ENCODE measurements at regions not wholly inside any gene's neighbourhood (a gene's known extent, or its start where the extent isn't known, plus 50 kb on each side); places are given as distances from the start of the nearest gene placed in this dataset.
"Not testable (repeated sequence)": the region's sequence is repeated elsewhere in the genome, so short reads cannot be mapped to it uniquely, and the experiment has no call there.

DNA sequence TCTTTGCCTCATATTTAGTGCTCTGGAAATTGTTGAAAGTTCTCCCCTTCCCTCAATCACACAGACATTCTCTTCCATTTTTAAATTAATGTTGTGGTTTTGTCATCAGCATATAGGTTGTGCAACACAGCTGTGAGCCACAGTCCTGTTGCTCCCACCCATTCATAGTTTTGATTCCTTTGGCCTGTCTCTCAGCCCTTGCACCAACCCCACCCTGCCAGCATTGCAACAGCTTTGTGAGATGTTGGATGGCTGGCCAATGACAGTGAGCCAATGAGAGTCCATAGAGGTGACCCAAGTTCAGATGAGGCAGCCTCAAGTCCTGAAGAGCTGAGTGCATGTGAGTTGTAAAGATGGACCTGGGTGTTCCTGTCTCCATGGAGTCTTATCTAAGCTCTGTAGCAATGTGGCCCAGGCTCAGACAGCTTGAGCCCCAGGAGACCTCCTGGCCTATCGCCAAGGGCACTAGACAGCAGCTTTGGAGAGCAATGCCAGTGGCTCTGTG, 775.5 kb downstream of the RNF144A start:
- intact Hi-C loops (cut with DNase I), result no loop called here
- Histone ChIP-seq H3K27me3 (no peaks in the 10 kb centered on the region), H3K36me3 (no peaks in the 10 kb centered on the region), H3K4me3 (no peak overlapping the region), H3K27ac (no peak overlapping the region), H3K4me1 (no peaks in the 10 kb centered on the region), H3K9me3 (no peaks in the 10 kb centered on the region)
- TF ChIP-seq, protein P1, sequence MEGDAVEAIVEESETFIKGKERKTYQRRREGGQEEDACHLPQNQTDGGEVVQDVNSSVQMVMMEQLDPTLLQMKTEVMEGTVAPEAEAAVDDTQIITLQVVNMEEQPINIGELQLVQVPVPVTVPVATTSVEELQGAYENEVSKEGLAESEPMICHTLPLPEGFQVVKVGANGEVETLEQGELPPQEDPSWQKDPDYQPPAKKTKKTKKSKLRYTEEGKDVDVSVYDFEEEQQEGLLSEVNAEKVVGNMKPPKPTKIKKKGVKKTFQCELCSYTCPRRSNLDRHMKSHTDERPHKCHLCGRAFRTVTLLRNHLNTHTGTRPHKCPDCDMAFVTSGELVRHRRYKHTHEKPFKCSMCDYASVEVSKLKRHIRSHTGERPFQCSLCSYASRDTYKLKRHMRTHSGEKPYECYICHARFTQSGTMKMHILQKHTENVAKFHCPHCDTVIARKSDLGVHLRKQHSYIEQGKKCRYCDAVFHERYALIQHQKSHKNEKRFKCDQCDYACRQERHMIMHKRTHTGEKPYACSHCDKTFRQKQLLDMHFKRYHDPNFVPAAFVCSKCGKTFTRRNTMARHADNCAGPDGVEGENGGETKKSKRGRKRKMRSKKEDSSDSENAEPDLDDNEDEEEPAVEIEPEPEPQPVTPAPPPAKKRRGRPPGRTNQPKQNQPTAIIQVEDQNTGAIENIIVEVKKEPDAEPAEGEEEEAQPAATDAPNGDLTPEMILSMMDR (IDR thresholded peaks at IDR 0.05), result no peak
- no peak for FAIRE-seq
- no peak for DNase-seq
- ATAC-seq, result peak in 1 of 4 donors; percentile 65
- WGBS, 2 donors, result 85 to 100% methylated on average over 1 of the region's 1 CpG

DNA sequence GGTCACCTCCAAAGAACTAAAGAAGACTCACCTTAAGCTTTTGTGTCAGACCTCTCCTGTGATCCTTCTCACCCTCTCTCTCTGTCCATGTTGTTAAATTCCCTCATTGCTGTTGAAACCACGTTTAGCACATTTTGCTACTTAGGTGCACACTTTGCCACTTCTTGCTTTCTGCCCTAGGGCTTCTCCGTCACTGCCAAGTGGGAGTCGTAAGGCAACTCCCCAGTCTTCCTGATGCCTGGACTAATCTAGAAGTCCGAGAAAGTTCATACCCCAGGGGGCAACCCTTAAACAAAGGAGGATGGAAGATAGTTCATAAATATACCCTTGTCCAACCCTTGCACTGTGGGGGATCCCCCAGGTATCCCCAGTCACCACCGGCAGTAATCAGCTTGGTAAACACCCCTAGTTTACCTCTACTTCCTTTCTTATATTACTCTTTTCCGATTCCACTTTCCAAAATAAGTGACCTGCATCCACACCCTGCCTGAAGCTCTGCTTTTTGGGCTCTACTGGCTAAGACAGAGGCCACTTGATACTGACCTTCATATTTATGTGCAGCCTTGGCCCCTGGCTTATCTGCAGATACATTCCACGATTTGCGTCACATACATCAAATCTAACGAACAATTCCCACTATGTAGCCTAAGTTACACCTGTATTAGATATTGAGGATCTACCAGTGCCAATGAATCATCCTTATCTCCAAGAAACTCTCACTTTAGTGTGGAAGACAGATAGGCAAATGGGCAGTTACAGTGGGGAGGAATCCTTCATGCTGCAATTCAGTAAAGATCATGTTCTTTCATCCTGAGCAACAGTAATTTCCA, 776.2 kb downstream of the RNF144A start:
- FAIRE-seq (no peak), ATAC-seq (no peak), DNase-seq (no peak)
- Histone ChIP-seq H3K27ac (no peak overlapping the region), H3K36me3 (no peaks in the 10 kb centered on the region), H3K4me1 (no peaks in the 10 kb centered on the region), H3K9me3 (no peaks in the 10 kb centered on the region), H3K27me3 (no peaks in the 10 kb centered on the region), H3K4me3 (no peak overlapping the region)
- intact Hi-C loops (cut with DNase I), result no loop called here
- TF ChIP-seq, protein P1 (IDR thresholded peaks at IDR 0.05), result no peak
- 71 to 76% methylated on average over 9 of the region's 9 CpGs for WGBS, 2 donors

DNA sequence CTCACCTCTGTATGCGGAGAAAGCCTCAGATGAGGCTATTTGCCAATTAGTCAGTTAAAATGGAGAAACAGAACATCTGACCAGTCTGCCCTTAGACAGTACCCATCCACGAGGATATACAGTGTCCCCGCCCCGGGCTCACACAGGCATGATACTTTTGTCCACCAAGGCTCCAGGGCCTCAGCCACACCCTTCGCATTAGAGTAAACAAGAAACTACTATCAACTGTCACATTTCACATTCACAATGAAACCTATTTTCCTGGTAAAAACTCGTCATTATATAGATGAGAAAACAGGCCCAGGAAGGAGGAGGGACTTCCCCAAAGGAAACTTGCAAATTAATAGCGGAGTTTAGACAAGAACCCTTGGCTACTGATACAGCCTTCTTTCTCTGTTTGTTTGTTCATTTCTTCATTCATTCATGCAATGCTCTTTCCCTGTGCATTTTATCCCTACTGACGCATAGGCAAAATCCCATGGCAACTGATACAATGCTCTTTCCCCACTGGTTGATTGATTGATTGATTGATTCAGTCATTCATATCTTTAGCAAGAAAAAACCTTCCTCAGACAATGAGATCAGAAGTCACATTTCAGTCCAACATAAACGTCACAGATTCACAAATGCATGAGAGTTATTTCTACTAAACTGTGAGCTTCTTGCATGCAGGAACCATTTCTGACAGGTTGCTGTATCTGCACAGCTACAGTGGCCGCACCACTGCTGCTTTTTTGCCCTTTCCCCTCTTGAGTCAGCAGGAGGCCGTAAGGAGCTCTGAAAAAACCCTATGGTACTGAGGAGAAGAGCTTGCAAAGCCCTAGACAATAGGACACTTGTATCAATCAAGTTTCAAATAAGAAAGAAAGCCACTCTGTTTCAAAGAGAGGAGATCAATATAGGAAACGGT, 777.1 kb downstream of the RNF144A start:
- ATAC-seq, result no peak
- H3K27me3 ChIP-seq, result no peaks in the 10 kb centered on the region
- no peaks in the 10 kb centered on the region for H3K9me3 ChIP-seq
- no peaks in the 10 kb centered on the region for H3K36me3 ChIP-seq
- H3K27ac ChIP-seq, result no peak overlapping the region
- WGBS, 2 donors, result 82 to 87% methylated on average over 12 of the region's 12 CpGs
- intact Hi-C loops (cut with DNase I), result no loop called here
- FAIRE-seq, result no peak
- TF ChIP-seq, protein P1 (IDR thresholded peaks at IDR 0.05), result no peak
- no peak overlapping the region for H3K4me3 ChIP-seq
- H3K4me1 ChIP-seq, result no peaks in the 10 kb centered on the region
- DNase-seq, result no peak

DNA sequence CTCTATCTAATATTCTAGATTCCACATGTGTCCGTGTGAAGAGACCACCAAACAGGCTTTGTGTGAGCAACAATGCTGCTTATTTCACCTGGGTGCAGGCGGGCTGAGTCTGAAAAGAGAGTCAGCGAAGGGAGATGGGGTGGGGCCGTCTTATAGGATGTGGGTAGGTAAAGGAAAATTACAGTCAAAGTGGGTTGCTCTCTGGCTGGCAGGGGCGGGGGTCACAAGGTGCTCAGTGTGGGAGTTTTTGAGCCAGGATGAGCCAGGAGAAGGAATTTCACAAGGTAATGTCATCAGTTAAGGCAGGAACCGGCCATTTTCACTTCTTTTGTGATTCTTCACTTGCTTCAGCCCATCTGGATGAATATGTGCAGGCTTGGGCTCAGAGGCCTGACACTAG, 779.3 kb downstream of the RNF144A start:
- H3K27ac ChIP-seq; H3K4me3 ChIP-seq; H3K9me3 ChIP-seq; H3K36me3 ChIP-seq; H3K27me3 ChIP-seq; H3K4me1 ChIP-seq; FAIRE-seq; ATAC-seq; intact Hi-C loops (cut with DNase I); DNase-seq: not testable (repeated sequence)
- 83 to 87% methylated on average over 6 of the region's 6 CpGs for WGBS, 2 donors

DNA sequence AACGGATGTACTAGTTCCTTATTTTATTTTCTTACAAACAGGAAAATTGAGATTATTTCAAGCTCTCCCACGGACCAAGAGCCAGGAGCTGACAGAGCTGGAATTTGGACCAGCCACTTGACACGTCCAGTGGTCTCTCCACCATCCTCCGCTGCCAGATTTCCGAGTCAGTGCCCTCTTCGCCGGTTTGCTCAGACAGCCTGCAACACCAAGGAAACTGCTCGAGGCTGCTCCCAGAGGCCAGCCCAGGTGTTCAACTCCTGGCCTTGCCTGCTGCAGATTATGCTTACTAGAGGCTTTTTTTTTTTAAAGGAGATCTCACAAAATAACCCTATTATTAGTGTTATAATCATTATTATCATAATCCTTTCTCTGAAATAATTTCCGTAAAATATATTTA, 779.8 kb downstream of the RNF144A start:
- TF ChIP-seq, protein P1 (IDR thresholded peaks at IDR 0.05), result no peak
- 90 to 94% methylated on average over 9 of the region's 9 CpGs for WGBS, 2 donors

More for the DNA sequence above, 779.8 kb downstream of the RNF144A start:
- FAIRE-seq, result no peak
- H3K27ac ChIP-seq, result no peak overlapping the region
- H3K27me3 ChIP-seq, result no peaks in the 10 kb centered on the region
- intact Hi-C loops (cut with DNase I), result no loop called here
- H3K36me3 ChIP-seq, result no peaks in the 10 kb centered on the region
- DNase-seq, result no peak
- no peaks in the 10 kb centered on the region for H3K9me3 ChIP-seq
- H3K4me3 ChIP-seq, result no peak overlapping the region
- no peak for ATAC-seq
- H3K4me1 ChIP-seq, result no peaks in the 10 kb centered on the region
